Fibroblast of peridontal ligament (primary cell): ENCODE measurements at regions not wholly inside any gene's neighbourhood (a gene's known extent, or its start where the extent isn't known, plus 50 kb on each side); places are given as distances from the start of the nearest gene placed in this dataset.

ENCODE experiments used
- DNase-seq: peaks from one replicate; pipeline ENCODE4 v3.0.0-alpha.2; 2010; ENCODE audit errors: extremely low read depth

- no peak for DNase-seq
Observed at GRCh38 chr12:13595536-13596443, 385.6 kb downstream of the GRIN2B start.

- no peak for DNase-seq
Observed at GRCh38 chr12:13594731-13595514, 386.5 kb downstream of the GRIN2B start.

GRCh38 chr12:13592063-13592942, 389.1 kb downstream of the GRIN2B start:
- no peak for DNase-seq

- DNase-seq, result no peak
Observed at GRCh38 chr12:13591488-13591887, 389.9 kb downstream of the GRIN2B start.

- DNase-seq, result no peak
Observed at GRCh38 chr12:13591059-13591458, 390.3 kb downstream of the GRIN2B start.

- no peak for DNase-seq
Observed at GRCh38 chr12:13588574-13588973, 392.0 kb downstream of the EMP1 start.

- no peak for DNase-seq
Observed at GRCh38 chr12:13587721-13588390, 391.3 kb downstream of the EMP1 start.

GRCh38 chr12:13586361-13586760, 389.8 kb downstream of the EMP1 start:
- no peak for DNase-seq

GRCh38 chr12:13584541-13584940, 388.0 kb downstream of the EMP1 start:
- DNase-seq, result no peak

- no peak for DNase-seq
Observed at GRCh38 chr12:13583630-13584029, 387.1 kb downstream of the EMP1 start.

- DNase-seq, result no peak
Observed at GRCh38 chr12:13582421-13582820, 385.9 kb downstream of the EMP1 start.

GRCh38 chr12:13581031-13581430, 384.5 kb downstream of the EMP1 start:
- DNase-seq, result no peak

- no peak for DNase-seq
Observed at GRCh38 chr12:13580206-13580605, 383.7 kb downstream of the EMP1 start.

- no peak for DNase-seq
Observed at GRCh38 chr12:13576935-13577500, 380.5 kb downstream of the EMP1 start.

GRCh38 chr12:13573698-13574321, 377.3 kb downstream of the EMP1 start:
- DNase-seq, result peak; percentile 75

- DNase-seq, result no peak
Observed at GRCh38 chr12:13571035-13571434, 374.5 kb downstream of the EMP1 start.

- DNase-seq, result no peak
Observed at GRCh38 chr12:13570005-13570694, 373.6 kb downstream of the EMP1 start.

GRCh38 chr12:13566292-13566691, 369.8 kb downstream of the EMP1 start:
- peak; percentile 2 for DNase-seq

GRCh38 chr12:13564266-13564810, 367.8 kb downstream of the EMP1 start:
- no peak for DNase-seq

GRCh38 chr12:13563743-13564125, 367.2 kb downstream of the EMP1 start:
- no peak for DNase-seq
